ENCODE measurements at regions not wholly inside any gene's neighbourhood (a gene's known extent, or its start where the extent isn't known, plus 50 kb on each side); places are given as distances from the start of the nearest gene placed in this dataset. TPM values are rescaled to one million over a fixed set of nuclear protein-coding genes. Genes with fewer than 3 reads are reported as not detected.

DNA sequence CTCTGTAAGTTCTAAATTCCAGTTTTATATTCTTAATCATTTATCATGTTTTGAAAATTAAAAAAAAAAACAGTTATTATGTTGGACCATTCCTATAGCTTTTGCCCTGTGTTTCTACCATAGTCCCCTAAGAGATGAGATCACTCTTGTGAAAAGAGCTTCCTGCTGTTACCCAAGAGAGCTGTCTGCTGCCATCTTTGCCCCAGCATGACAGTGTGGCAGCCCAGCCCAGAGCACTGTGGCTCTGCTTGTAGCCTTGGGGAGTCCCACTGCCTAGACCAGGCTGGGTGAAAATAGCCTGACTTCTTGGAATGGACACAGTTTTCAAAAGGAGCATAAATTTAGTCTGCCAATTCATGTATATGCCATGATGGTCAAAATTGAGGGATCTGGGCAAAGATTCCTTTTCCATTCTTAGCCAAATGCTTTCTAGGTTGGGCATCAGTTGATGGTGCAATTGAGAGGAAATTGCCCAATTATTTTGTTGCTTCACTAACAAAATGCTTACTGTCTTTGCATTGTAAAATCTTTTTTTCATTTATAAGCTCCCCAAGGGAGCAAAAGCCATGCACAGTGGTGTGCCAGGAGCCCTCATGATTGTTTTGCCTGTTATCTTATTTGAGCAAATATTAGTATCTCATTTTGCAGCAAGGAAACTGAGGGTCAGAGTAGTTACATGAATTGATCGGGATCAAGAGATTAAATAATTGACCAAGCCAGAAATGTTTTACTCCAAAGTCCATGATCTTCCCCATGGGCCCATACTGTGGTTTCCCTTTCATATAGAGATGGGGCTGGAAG, 72.8 kb downstream of the ETS2 start:
- no peaks in the 10 kb centered on the region for H3K9me3 ChIP-seq
- no peaks in the 10 kb centered on the region for H3K36me3 ChIP-seq (replicated peaks in 1 of 2; ENCODE audit: insufficient read depth in 1 of 2, low read depth in 2 of 2)
- H3K27ac ChIP-seq: no peak overlapping the region
- TF ChIP-seq POLR2A (IDR thresholded peaks at IDR 0.05): no peak
- TF ChIP-seq, protein P1, sequence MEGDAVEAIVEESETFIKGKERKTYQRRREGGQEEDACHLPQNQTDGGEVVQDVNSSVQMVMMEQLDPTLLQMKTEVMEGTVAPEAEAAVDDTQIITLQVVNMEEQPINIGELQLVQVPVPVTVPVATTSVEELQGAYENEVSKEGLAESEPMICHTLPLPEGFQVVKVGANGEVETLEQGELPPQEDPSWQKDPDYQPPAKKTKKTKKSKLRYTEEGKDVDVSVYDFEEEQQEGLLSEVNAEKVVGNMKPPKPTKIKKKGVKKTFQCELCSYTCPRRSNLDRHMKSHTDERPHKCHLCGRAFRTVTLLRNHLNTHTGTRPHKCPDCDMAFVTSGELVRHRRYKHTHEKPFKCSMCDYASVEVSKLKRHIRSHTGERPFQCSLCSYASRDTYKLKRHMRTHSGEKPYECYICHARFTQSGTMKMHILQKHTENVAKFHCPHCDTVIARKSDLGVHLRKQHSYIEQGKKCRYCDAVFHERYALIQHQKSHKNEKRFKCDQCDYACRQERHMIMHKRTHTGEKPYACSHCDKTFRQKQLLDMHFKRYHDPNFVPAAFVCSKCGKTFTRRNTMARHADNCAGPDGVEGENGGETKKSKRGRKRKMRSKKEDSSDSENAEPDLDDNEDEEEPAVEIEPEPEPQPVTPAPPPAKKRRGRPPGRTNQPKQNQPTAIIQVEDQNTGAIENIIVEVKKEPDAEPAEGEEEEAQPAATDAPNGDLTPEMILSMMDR (IDR thresholded peaks at IDR 0.05): no peak
- 53 to 61% methylated on average over 1 of the region's 1 CpG for WGBS, 2 donors
- H3K27me3 ChIP-seq: no peaks in the 10 kb centered on the region
- no peak overlapping the region for H3K4me3 ChIP-seq
- no peak for DNase-seq
- intact Hi-C loops (cut with DNase I): no loop called here
- no peak for ATAC-seq
- no peaks in the 10 kb centered on the region for H3K4me1 ChIP-seq

DNA sequence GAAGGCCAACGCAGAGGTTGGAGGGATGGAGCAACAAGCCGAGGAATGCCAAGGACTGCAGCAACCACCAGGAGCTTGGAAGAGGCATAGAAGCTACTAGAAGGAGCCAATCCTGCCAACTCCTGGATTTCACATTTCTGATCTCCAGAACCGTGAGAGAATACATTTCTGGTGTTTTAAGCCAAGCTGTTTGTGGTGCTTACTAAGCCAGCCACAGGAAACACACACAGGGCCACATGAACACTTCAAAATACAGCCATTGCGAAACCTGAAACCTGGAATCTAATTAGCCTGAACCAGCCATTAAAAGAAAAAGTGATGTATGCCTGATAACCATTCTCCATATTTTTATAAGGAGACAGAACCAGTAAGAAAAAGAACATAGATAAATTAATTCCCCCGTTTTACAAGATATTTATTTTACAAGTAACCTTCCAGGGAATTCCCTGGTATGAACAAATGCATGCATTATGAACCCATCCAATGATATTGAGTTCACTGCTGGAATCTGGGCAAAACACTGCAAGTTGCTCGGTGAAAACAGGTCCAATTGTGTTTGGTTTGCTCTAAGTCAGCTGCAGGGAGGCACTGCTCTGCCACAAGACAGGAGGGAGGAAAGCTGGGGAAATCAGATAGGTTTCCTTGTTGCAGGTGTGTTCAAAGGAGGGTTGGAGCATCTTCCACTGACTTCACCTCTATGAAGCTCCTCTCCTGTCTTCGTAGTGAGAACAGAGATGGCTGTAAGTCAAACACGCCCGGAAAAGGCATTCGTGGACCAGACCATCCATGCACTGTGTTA, 70.2 kb downstream of the ETS2 start:
- H3K36me3 ChIP-seq (replicated peaks in 1 of 2; ENCODE audit: insufficient read depth in 1 of 2, low read depth in 2 of 2): no peaks in the 10 kb centered on the region
- WGBS, 2 donors: 67 to 74% methylated on average over 10 of the region's 10 CpGs
- ATAC-seq: no peak
- no peaks in the 10 kb centered on the region for H3K4me1 ChIP-seq
- no peak for TF ChIP-seq POLR2A (IDR thresholded peaks at IDR 0.05)
- TF ChIP-seq, protein P1 (IDR thresholded peaks at IDR 0.05): no peak
- H3K27ac ChIP-seq: no peak overlapping the region
- intact Hi-C loops (cut with DNase I): no loop called here
- no peaks in the 10 kb centered on the region for H3K9me3 ChIP-seq
- no peak for DNase-seq
- H3K27me3 ChIP-seq: no peaks in the 10 kb centered on the region
- no peak overlapping the region for H3K4me3 ChIP-seq

Small RNA genes in the stretch of these regions (small RNA-seq; reads per million reads assigned to genes)
- not detected for gene RF00091

All from body of pancreas (tissue), 4 donors.